Left lung (tissue), 4 donors: ENCODE measurements at regions not wholly inside any gene's neighbourhood (a gene's known extent, or its start where the extent isn't known, plus 50 kb on each side); places are given as distances from the start of the nearest gene placed in this dataset.

Experiments
- ATAC-seq: fragments of 200-7000 bp; cut with Tn5 transposase; one replicate; pipeline ENCODE4 v1.9.1; 2020; ENCODE audit warnings: moderate library complexity
- DNase-seq, 4 donors: peaks; one replicate each; pipeline ENCODE4 v3.0.0-alpha.2; 2013 to 2020
- H3K27ac ChIP-seq, 2 donors: fragments of 200-600 bp; sonication (generic) in 1 of 2; one replicate each; pipeline versions ENCODE4 v1.5.0 to v1.8.0; 2020 to 2021
- H3K27me3 ChIP-seq, 2 donors: fragments of 200-600 bp; sonication (generic) in 1 of 2; one replicate each; pipeline versions ENCODE4 v1.5.0 to v1.8.0; 2020 to 2021
- H3K36me3 ChIP-seq, 2 donors: fragments of 200-600 bp; sonication (generic) in 1 of 2; one replicate each; pipeline versions ENCODE4 v1.5.0 to v1.8.0; 2020 to 2021
- H3K4me1 ChIP-seq, 2 donors: fragments of 200-600 bp; one replicate each; pipeline ENCODE4 v1.8.0; 2021
- H3K4me3 ChIP-seq, 2 donors: fragments of 200-600 bp; sonication (generic) in 1 of 2; one replicate each; pipeline versions ENCODE4 v1.5.0 to v1.8.0; 2020 to 2021; ENCODE audit warnings: mild to moderate bottlenecking in 1 of 2
- H3K9me3 ChIP-seq, 2 donors: fragments of 200-600 bp; sonication (generic) in 1 of 2; one replicate each; pipeline versions ENCODE4 v1.5.0 to v1.8.0; 2020 to 2021
- CTCF ChIP-seq, 2 donors: fragments of 200-600 bp; sonication (generic) in 1 of 2; IDR thresholded peaks; one replicate each; pipeline versions ENCODE4 v1.5.0 to v1.8.0; 2021; ENCODE audit warnings: antibody characterized with exemption in 2 of 2
- intact Hi-C, 2 donors: fragments of 100-400 bp; cut with DNase I; formaldehyde crosslinking; loops; one replicate each; pipeline versions ENCODE4 v1.11.2 to v1.14.2; 2022
- donor health status: DM: no; HTN: yes; CAD: no.
- donor health status: DM: no; HTN: no; CAD: no.

- no peaks in the 10 kb centered on the region for H3K4me1 ChIP-seq
- ATAC-seq (no peak), DNase-seq (no peak)
- intact Hi-C loops: no loop called here
- no peak for TF ChIP-seq CTCF (IDR thresholded peaks at IDR 0.05)
- no peaks in the 10 kb centered on the region for H3K9me3 ChIP-seq
- H3K27ac ChIP-seq: no peak overlapping the region
- no peaks in the 10 kb centered on the region for H3K36me3 ChIP-seq
- no peaks in the 10 kb centered on the region for H3K27me3 ChIP-seq
- H3K4me3 ChIP-seq: no peak overlapping the region
Measured at GRCh38 chr7:113796557-113796956, 122.3 kb downstream of the PPP1R3A start.

- intact Hi-C loops: no loop called here
- TF ChIP-seq CTCF (IDR thresholded peaks at IDR 0.05): no peak
- Histone ChIP-seq H3K36me3 (no peaks in the 10 kb centered on the region), H3K27ac (no peak overlapping the region), H3K27me3 (no peaks in the 10 kb centered on the region), H3K4me3 (no peak overlapping the region), H3K4me1 (no peaks in the 10 kb centered on the region), H3K9me3 (no peaks in the 10 kb centered on the region)
- ATAC-seq (no peak), DNase-seq (no peak)
Measured at GRCh38 chr7:113794573-113794972, 124.2 kb downstream of the PPP1R3A start.

- H3K9me3 ChIP-seq: no peaks in the 10 kb centered on the region
- H3K36me3 ChIP-seq: no peaks in the 10 kb centered on the region
- H3K4me3 ChIP-seq: no peak overlapping the region
- no peak for TF ChIP-seq CTCF (IDR thresholded peaks at IDR 0.05)
- no peak for DNase-seq
- H3K27me3 ChIP-seq: no peaks in the 10 kb centered on the region
- no peaks in the 10 kb centered on the region for H3K4me1 ChIP-seq
- no peak for ATAC-seq
- intact Hi-C loops: no loop called here
- H3K27ac ChIP-seq: no peak overlapping the region
Measured at GRCh38 chr7:113793171-113793570, 125.6 kb downstream of the PPP1R3A start.

GRCh38 chr7:113790025-113790424 is 128.8 kb downstream of the PPP1R3A start:
- Histone ChIP-seq H3K36me3 (no peaks in the 10 kb centered on the region), H3K9me3 (no peaks in the 10 kb centered on the region), H3K4me3 (no peak overlapping the region), H3K4me1 (no peaks in the 10 kb centered on the region), H3K27me3 (no peaks in the 10 kb centered on the region), H3K27ac (no peak overlapping the region)
- DNase-seq (no peak), ATAC-seq (no peak)
- intact Hi-C loops: no loop called here
- no peak for TF ChIP-seq CTCF (IDR thresholded peaks at IDR 0.05)

- DNase-seq (no peak), ATAC-seq (no peak)
- no peaks in the 10 kb centered on the region for H3K4me1 ChIP-seq
- no peak overlapping the region for H3K4me3 ChIP-seq
- H3K27ac ChIP-seq: no peak overlapping the region
- no peaks in the 10 kb centered on the region for H3K27me3 ChIP-seq
- H3K9me3 ChIP-seq: no peaks in the 10 kb centered on the region
- TF ChIP-seq CTCF (IDR thresholded peaks at IDR 0.05): no peak
- intact Hi-C loops: no loop called here
- H3K36me3 ChIP-seq: no peaks in the 10 kb centered on the region
Measured at GRCh38 chr7:113787106-113787505, 131.7 kb downstream of the PPP1R3A start.
